DOHH2 (cell line): ENCODE measurements at regions not wholly inside any gene's neighbourhood (a gene's known extent, or its start where the extent isn't known, plus 50 kb on each side); places are given as distances from the start of the nearest gene placed in this dataset.

Experiments
- H3F3A ChIP-seq: fragments of 200-600 bp; sonication (generic), shearing (Covaris generic); 2 replicates; pipeline ENCODE4 v1.6.0; 2016; ENCODE audit warnings: antibody characterized with exemption, mild to moderate bottlenecking; ENCODE audit not compliant: control insufficient read depth, insufficient read depth
- H3K27ac ChIP-seq: fragments of 200-600 bp; sonication (generic); 2 replicates; pipeline ENCODE4 v1.5.1; 2014; ENCODE audit warnings: low read depth, mild to moderate bottlenecking, low read length, moderate library complexity
- H3K27me3 ChIP-seq: fragments of 200-600 bp; sonication (generic); 2 replicates; pipeline ENCODE4 v1.6.1; 2014; ENCODE audit warnings: mild to moderate bottlenecking, low read length, mixed read lengths; ENCODE audit not compliant: control insufficient read depth
- H3K36me3 ChIP-seq: fragments of 200-600 bp; sonication (generic); 2 replicates; pipeline ENCODE4 v1.6.1; 2014; ENCODE audit warnings: mild to moderate bottlenecking, low read length, moderate library complexity, mixed read lengths; ENCODE audit not compliant: control insufficient read depth
- H3K4me1 ChIP-seq: fragments of 200-600 bp; sonication (generic); 2 replicates; pipeline ENCODE4 v1.6.1; 2014; ENCODE audit warnings: mild to moderate bottlenecking, low read length, mixed read lengths; ENCODE audit not compliant: control insufficient read depth
- H3K4me2 ChIP-seq: fragments of 200-600 bp; sonication (generic); 2 replicates; pipeline ENCODE4 v1.6.0; 2014; ENCODE audit warnings: mild to moderate bottlenecking, low read length, moderate library complexity
- H3K4me3 ChIP-seq: fragments of 200-600 bp; sonication (generic); 2 replicates; pipeline ENCODE4 v1.5.1; 2014; ENCODE audit warnings: mild to moderate bottlenecking, low read length, mixed read lengths
- H3K79me2 ChIP-seq: fragments of 200-600 bp; sonication (generic); 2 replicates; pipeline ENCODE4 v1.6.1; 2014; ENCODE audit warnings: mild to moderate bottlenecking, low read length, mixed read lengths; ENCODE audit not compliant: control insufficient read depth
- H3K9me2 ChIP-seq: fragments of 200-600 bp; sonication (generic); replicated peaks from 2 replicates; pipeline ENCODE4 v1.6.1; 2014; ENCODE audit warnings: mild to moderate bottlenecking, low read length, mixed read lengths; ENCODE audit not compliant: control insufficient read depth
- H3K9me3 ChIP-seq: fragments of 200-600 bp; sonication (generic); 2 replicates; pipeline ENCODE4 v1.6.1; 2014; ENCODE audit warnings: antibody characterized with exemption, low read length, mixed read lengths; ENCODE audit not compliant: control insufficient read depth, insufficient read depth
- H4K20me1 ChIP-seq: fragments of 200-600 bp; sonication (generic); 2 replicates; pipeline ENCODE4 v1.6.0; 2014; ENCODE audit warnings: low read depth, mild to moderate bottlenecking, antibody characterized with exemption, low read length, moderate library complexity; ENCODE audit not compliant: control insufficient read depth, insufficient read depth
- CTCF ChIP-seq: fragments of 200-600 bp; sonication (generic); IDR thresholded peaks from one replicate; pipeline ENCODE4 v1.5.1; 2014; ENCODE audit warnings: antibody characterized with exemption, mild to moderate bottlenecking, low read depth, low read length; ENCODE audit not compliant: poor library complexity, severe bottlenecking
- EZH2phosphoT487 ChIP-seq: fragments of 200-600 bp; sonication (generic); IDR thresholded peaks from 2 replicates; pipeline ENCODE4 v1.6.1; 2017; ENCODE audit warnings: borderline replicate concordance, mild to moderate bottlenecking, antibody characterized with exemption, low read length, moderate library complexity, mixed read lengths

DNA sequence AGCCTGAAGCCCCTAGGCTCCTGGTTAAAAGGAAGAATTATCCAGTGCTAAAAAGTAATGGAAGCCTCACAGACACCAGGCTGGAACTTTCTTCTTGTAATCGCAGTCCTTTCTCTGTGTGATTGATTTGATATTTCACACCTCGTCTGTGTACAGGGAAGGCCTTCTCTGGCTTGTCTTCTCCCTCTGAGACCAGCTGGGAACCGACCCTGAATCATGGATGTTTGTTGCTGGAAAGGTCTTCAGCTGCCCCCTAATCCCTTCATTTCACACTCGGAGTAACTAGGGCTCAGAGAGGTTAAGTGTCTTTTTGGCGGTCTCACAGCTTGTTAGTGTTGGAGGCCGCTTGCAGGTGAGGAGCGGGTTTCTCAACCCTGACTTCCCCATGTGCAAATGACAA lies 500.2 kb upstream of the CDH4 start:
- Histone ChIP-seq H3K27ac (no peak overlapping the region), H3K36me3 (no peaks in the 10 kb centered on the region), H3K27me3 (no peaks in the 10 kb centered on the region), H3K9me2 (no peaks in the 10 kb centered on the region), H3K79me2 (no peaks in the 10 kb centered on the region), H3K4me3 (no peak overlapping the region), H3K4me1 (no peaks in the 10 kb centered on the region), H3K4me2 (no peak overlapping the region), H4K20me1 (no peaks in the 10 kb centered on the region), H3F3A (no peaks in the 10 kb centered on the region), H3K9me3 (no peaks in the 10 kb centered on the region)
- TF ChIP-seq EZH2phosphoT487 (no peak), CTCF (no peak)

DNA sequence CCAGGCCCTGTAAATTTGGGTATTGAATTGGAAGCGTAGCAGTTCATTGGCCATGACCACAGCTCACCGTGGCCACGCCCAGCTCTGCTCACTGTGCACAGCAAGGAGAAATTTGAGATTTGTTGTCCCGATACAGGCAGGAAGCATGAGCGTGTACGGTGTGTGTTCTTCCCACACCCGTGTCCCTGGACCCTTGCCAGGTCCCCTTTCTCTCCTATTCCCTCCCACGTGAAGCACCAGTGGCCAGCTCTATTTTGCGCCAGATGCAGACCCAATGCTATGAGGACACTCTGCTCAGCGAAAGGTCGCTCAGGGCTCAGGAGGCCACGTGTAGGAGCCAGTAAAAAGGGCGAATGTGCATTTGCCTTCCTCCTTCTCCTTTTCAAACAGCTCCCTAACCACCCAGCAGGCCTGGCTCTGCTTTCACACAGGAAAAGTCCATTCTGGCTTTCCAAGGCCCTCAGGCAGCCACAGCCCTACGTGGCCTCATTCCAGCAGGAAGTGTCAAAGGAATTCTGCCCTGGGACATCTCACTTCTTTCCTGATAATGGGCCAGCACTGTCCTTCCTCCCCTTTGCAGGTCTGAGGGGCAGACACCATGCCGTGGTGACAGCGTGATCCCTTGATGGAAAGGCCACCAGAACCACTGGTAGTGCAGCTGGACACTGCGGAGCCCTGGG lies 499.2 kb upstream of the CDH4 start:
- H3K4me1 ChIP-seq = no peaks in the 10 kb centered on the region
- H3K4me2 ChIP-seq = no peak overlapping the region
- no peaks in the 10 kb centered on the region for H3K36me3 ChIP-seq
- H3F3A ChIP-seq = no peaks in the 10 kb centered on the region
- TF ChIP-seq EZH2phosphoT487 (no peak), CTCF (no peak)
- no peaks in the 10 kb centered on the region for H3K79me2 ChIP-seq
- H3K4me3 ChIP-seq = no peak overlapping the region
- no peaks in the 10 kb centered on the region for H3K9me3 ChIP-seq
- no peaks in the 10 kb centered on the region for H3K27me3 ChIP-seq
- no peak overlapping the region for H3K27ac ChIP-seq
- H4K20me1 ChIP-seq = no peaks in the 10 kb centered on the region
- H3K9me2 ChIP-seq = no peaks in the 10 kb centered on the region

DNA sequence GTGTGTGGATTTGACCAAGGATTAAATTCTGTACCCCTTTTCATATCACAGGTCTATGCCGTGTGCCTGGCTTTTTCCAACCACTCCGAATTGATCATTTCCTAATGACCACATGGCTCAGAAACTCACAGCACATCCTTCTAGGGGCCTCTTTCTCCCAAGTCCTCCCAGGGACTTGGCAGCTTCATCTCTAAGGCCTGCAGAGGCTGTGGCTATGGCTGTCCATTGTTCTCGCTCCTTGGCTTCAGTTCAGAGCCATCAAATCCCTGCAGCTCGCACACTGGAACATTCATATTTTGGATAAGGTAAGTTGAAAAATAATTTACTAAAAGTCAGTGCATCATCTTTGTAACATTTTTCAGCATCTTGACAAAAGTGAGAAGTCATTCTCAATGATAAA lies 497.2 kb upstream of the CDH4 start:
- Histone ChIP-seq H3F3A (no peaks in the 10 kb centered on the region), H3K27ac (no peak overlapping the region), H4K20me1 (no peaks in the 10 kb centered on the region), H3K4me1 (no peaks in the 10 kb centered on the region), H3K4me2 (no peak overlapping the region), H3K4me3 (no peak overlapping the region), H3K36me3 (no peaks in the 10 kb centered on the region), H3K9me3 (no peaks in the 10 kb centered on the region), H3K27me3 (no peaks in the 10 kb centered on the region), H3K9me2 (no peaks in the 10 kb centered on the region), H3K79me2 (no peaks in the 10 kb centered on the region)
- TF ChIP-seq EZH2phosphoT487 (no peak), CTCF (no peak)
